ENCODE measurements at regions not wholly inside any gene's neighbourhood (a gene's known extent, or its start where the extent isn't known, plus 50 kb on each side); places are given as distances from the start of the nearest gene placed in this dataset.

GRCh38 chr7:142311876-142312275 is 54.0 kb upstream of the PRSS58 start:
- DNase-seq (ENCODE audit: low read depth, low spot score) = no peak
- CTCF ChIA-PET = no interaction called here

GRCh38 chr7:142308918-142309317 is 51.1 kb upstream of the PRSS58 start:
- ChIA-PET CTCF (interaction anchor here (1.2 to 1.3 kb wide), 2 partner anchors 9 to 36 kb away, joined by 3 to 4 read pairs; no protein-coding TSS in a partner anchor), POLR2A (no interaction called here)
- TF ChIP-seq CTCF (IDR thresholded peaks at IDR 0.05; ENCODE audit: insufficient read depth, low read length, missing control alignments) = no peak
- H3K4me3 ChIP-seq (ENCODE audit: low read depth, low read length) = no peak overlapping the region
- DNase-seq (ENCODE audit: low read depth, low spot score) = no peak

More at GRCh38 chr7:142311876-142312275, 54.0 kb upstream of the PRSS58 start:
- no peak for TF ChIP-seq CTCF (IDR thresholded peaks at IDR 0.05; ENCODE audit: insufficient read depth, low read length, missing control alignments)
- no peak overlapping the region for H3K4me3 ChIP-seq (ENCODE audit: low read depth, low read length)
- POLR2A ChIA-PET = no interaction called here

GRCh38 chr7:142308326-142308725 is 50.5 kb upstream of the PRSS58 start:
- POLR2A ChIA-PET = no interaction called here
- CTCF ChIA-PET = interaction anchor here (1.2 to 1.3 kb wide), 2 partner anchors 10 to 37 kb away, joined by 3 to 4 read pairs; no protein-coding TSS in a partner anchor
- DNase-seq (ENCODE audit: low read depth, low spot score) = no peak
- no peak for TF ChIP-seq CTCF (IDR thresholded peaks at IDR 0.05; ENCODE audit: insufficient read depth, low read length, missing control alignments)
- no peak overlapping the region for H3K4me3 ChIP-seq (ENCODE audit: low read depth, low read length)

Data from AG04449 (cell line).